IgD-negative memory B cell (primary cell): ENCODE measurements at regions not wholly inside any gene's neighbourhood (a gene's known extent, or its start where the extent isn't known, plus 50 kb on each side); places are given as distances from the start of the nearest gene placed in this dataset.

Experiments
- H3K27ac Mint-ChIP-seq, 3 donors: one replicate each; pipeline ENCODE4 v1.8.0; 2020 to 2022; ENCODE audit warnings: mild to moderate bottlenecking in 3 of 3, mixed read lengths in 3 of 3, moderate library complexity in 1 of 3
- H3K27me3 Mint-ChIP-seq: one replicate; pipeline ENCODE4 v1.8.0; 2021; ENCODE audit warnings: mixed read lengths
- H3K36me3 Mint-ChIP-seq: one replicate; pipeline ENCODE4 v1.8.0; 2020; ENCODE audit warnings: mild to moderate bottlenecking, mixed read lengths
- H3K4me1 Mint-ChIP-seq, 3 donors: one replicate each; pipeline ENCODE4 v1.8.0; 2020 to 2022; ENCODE audit warnings: mixed read lengths in 3 of 3, mild to moderate bottlenecking in 1 of 3
- H3K4me3 Mint-ChIP-seq, 4 donors: one replicate each; pipeline ENCODE4 v1.8.0; 2020 to 2022; ENCODE audit warnings: mild to moderate bottlenecking in 4 of 4, mixed read lengths in 4 of 4, moderate library complexity in 3 of 4
- H3K9me3 Mint-ChIP-seq, 3 donors: one replicate each; pipeline ENCODE4 v1.8.0; 2020 to 2021; ENCODE audit warnings: mixed read lengths in 3 of 3, mild to moderate bottlenecking in 1 of 3

DNA sequence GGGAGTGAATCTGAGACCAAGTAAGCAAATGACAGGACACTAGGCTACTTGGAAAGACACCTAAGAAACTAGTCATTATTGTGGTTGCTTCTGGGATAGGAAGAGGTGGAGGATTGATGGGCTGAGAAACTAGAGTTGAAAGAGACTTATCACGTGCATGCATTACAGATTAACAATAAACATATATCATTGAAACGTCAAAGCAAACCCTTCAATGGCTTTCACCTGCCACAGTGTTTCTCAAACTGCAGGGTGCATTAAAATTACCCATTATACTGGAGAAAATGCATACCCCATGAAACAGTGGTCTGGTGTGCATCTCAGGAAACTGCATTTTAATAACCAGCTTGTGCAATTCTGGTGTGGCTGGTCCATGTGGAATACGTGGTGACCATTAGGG lies 318.8 kb downstream of the SMAD2 start:
- H3K4me1 Mint-ChIP-seq: no peaks in the 10 kb centered on the region
- H3K27ac Mint-ChIP-seq: no peak overlapping the region
- H3K36me3 Mint-ChIP-seq: peaks cover 1% of the 10 kb centered on the region
- H3K27me3 Mint-ChIP-seq: no peaks in the 10 kb centered on the region
- peaks cover 0 to 9% (median 0%) of the 10 kb centered on the region in 3 donors for H3K9me3 Mint-ChIP-seq
- no peak overlapping the region for H3K4me3 Mint-ChIP-seq

GRCh38 chr18:47606526-47606925 lies 323.9 kb downstream of the SMAD2 start:
- peaks cover 0 to 8% (median 0%) of the 10 kb centered on the region in 3 donors for H3K9me3 Mint-ChIP-seq
- H3K27me3 Mint-ChIP-seq: peaks cover 1% of the 10 kb centered on the region
- peaks cover 1% of the 10 kb centered on the region for H3K36me3 Mint-ChIP-seq
- H3K4me1 Mint-ChIP-seq: no peaks in the 10 kb centered on the region
- H3K27ac Mint-ChIP-seq: no peak overlapping the region
- H3K4me3 Mint-ChIP-seq: no peak overlapping the region

DNA sequence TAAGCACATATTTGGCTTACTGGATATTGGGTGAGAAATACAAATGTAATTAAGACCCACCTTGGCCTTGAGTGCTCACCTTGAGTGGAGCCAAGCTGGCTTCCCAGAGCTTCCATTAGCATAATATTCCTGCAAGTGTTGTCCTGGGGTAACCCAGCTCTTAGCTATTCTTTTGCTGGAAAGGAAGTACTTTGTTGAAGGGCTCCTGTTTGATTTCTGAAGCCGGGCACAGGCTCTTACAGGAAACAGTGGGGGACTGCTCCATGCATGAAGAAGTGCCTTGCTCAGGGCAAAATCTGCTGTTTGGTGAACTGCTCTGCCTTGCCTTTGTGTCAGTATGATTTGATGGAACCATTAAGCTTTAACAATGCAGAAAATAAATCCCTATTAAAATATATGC lies 325.4 kb downstream of the SMAD2 start:
- Mint-ChIP-seq H3K9me3 (no peaks in the 10 kb centered on the region), H3K4me1 (no peaks in the 10 kb centered on the region)

DNA sequence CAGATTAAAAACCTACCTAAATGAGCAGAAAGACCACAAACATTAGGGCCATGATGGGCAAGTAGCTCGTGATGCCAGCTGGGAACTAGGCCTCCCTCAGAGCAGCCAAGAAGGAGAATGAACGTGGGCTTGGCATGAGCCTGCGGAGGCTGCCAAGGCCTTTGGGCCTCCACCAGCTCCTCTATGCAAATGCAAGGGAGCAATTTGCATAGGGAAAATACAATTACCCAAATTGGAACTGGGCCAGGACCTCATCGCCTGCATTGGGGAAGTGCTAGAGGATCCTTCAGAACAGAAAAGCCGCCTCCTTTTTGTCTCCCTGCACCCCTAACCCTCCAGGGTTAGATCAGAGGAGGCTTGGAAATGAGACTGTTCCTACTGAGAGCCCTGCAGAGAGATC lies 326.4 kb downstream of the SMAD2 start:
- Mint-ChIP-seq H3K9me3 (no peaks in the 10 kb centered on the region), H3K27me3 (peaks cover 1% of the 10 kb centered on the region), H3K36me3 (peaks cover 1% of the 10 kb centered on the region), H3K4me1 (no peaks in the 10 kb centered on the region), H3K27ac (no peak overlapping the region), H3K4me3 (no peak overlapping the region)

More for the DNA sequence above, 325.4 kb downstream of the SMAD2 start:
- Mint-ChIP-seq H3K27ac (no peak overlapping the region), H3K27me3 (peaks cover 1% of the 10 kb centered on the region), H3K36me3 (peaks cover 1% of the 10 kb centered on the region), H3K4me3 (no peak overlapping the region)

GRCh38 chr18:47603158-47603557 lies 327.3 kb downstream of the SMAD2 start:
- Mint-ChIP-seq H3K27ac (no peak overlapping the region), H3K9me3 (no peaks in the 10 kb centered on the region), H3K4me1 (no peaks in the 10 kb centered on the region), H3K27me3 (peaks cover 1% of the 10 kb centered on the region), H3K36me3 (no peaks in the 10 kb centered on the region), H3K4me3 (no peak overlapping the region)

- H3K4me3 Mint-ChIP-seq: no peak overlapping the region
- no peaks in the 10 kb centered on the region for H3K4me1 Mint-ChIP-seq
- peak overlapping the region in 1 of 3 donors; percentile 10 for H3K27ac Mint-ChIP-seq
- no peaks in the 10 kb centered on the region for H3K9me3 Mint-ChIP-seq
- peaks cover 1% of the 10 kb centered on the region for H3K27me3 Mint-ChIP-seq
- H3K36me3 Mint-ChIP-seq: no peaks in the 10 kb centered on the region
Observed at GRCh38 chr18:47602273-47602897, 328.1 kb downstream of the SMAD2 start.

- no peaks in the 10 kb centered on the region for H3K36me3 Mint-ChIP-seq
- no peaks in the 10 kb centered on the region for H3K4me1 Mint-ChIP-seq
- peak overlapping the region in 1 of 3 donors; percentile 10 for H3K27ac Mint-ChIP-seq
- no peaks in the 10 kb centered on the region for H3K9me3 Mint-ChIP-seq
- no peak overlapping the region for H3K4me3 Mint-ChIP-seq
- H3K27me3 Mint-ChIP-seq: peaks cover 3% of the 10 kb centered on the region
Observed at GRCh38 chr18:47601581-47602272, 328.7 kb downstream of the SMAD2 start.

- no peak overlapping the region for H3K4me3 Mint-ChIP-seq
- peaks cover 23% of the 10 kb centered on the region for H3K27me3 Mint-ChIP-seq
- no peaks in the 10 kb centered on the region for H3K4me1 Mint-ChIP-seq
- no peak overlapping the region for H3K27ac Mint-ChIP-seq
- H3K9me3 Mint-ChIP-seq: no peaks in the 10 kb centered on the region
- no peaks in the 10 kb centered on the region for H3K36me3 Mint-ChIP-seq
Observed at GRCh38 chr18:47595831-47596501, 334.5 kb downstream of the SMAD2 start.

- H3K4me1 Mint-ChIP-seq: no peaks in the 10 kb centered on the region
- peaks cover 23% of the 10 kb centered on the region for H3K27me3 Mint-ChIP-seq
- no peaks in the 10 kb centered on the region for H3K9me3 Mint-ChIP-seq
- H3K36me3 Mint-ChIP-seq: no peaks in the 10 kb centered on the region
- peak overlapping the region in 1 of 4 donors; percentile 74 for H3K4me3 Mint-ChIP-seq
- H3K27ac Mint-ChIP-seq: no peak overlapping the region
Observed at GRCh38 chr18:47594621-47595086, 335.8 kb downstream of the SMAD2 start.

DNA sequence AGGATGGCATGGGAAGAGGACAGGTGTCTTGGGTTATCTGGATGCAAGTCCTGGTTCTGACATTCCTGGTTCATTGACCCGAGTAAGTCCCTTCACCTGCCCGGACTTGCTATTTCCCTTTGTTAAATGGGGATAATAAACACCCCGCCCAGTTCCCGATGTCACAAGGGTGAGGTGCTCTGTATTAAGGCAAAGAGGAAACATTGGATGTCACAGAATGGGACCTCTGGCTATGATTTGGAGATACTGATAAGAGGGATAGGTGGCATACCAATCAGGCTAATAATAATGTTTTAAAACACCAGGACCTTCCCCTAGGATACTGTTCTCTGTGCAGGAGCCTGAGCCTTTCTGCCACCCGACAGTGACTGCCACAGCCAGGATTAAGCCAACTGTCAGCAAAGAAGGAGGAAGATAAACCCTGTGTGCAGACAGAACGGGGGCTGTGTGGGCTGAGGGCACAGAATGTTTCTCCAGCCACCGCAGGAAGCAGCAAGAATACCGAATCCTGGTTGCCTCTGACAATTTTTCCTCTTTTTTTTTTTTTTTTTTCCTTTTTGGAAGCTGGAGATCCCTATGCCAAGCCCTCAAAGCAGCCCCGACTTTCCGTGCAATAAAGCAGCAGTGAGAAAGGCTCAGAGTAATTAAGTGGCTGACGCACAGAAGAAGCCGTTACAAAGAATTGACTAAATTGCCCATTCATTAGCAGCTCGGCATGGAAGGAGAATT lies 336.6 kb downstream of the SMAD2 start:
- Mint-ChIP-seq H3K9me3 (no peaks in the 10 kb centered on the region), H3K4me3 (no peak overlapping the region), H3K27me3 (peaks cover 23% of the 10 kb centered on the region), H3K36me3 (no peaks in the 10 kb centered on the region), H3K27ac (no peak overlapping the region), H3K4me1 (no peaks in the 10 kb centered on the region)

- Mint-ChIP-seq H3K4me1 (no peaks in the 10 kb centered on the region), H3K27ac (no peak overlapping the region), H3K27me3 (peaks cover 20% of the 10 kb centered on the region), H3K9me3 (no peaks in the 10 kb centered on the region), H3K4me3 (no peak overlapping the region), H3K36me3 (no peaks in the 10 kb centered on the region)
Observed at GRCh38 chr18:47591429-47591828, 339.0 kb downstream of the SMAD2 start.

DNA sequence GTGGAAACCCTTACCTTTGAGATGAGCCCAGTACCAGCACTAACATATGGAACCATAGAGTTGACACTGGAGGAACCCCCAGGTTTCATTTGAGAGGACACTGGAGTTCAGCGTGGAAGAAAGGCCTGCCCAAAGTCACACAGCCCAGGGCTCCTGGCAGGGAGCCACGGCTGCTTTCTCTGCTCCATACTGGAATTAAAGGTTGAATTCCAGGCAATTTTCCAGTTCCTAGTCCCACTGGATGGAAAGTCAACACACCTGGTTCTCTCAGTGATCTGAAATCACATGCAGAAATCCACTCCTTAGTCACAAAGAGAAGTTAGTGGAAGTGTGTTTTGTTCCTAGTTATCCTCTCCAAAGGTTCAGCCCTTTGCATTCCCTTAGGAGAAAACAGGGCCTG lies 336.1 kb upstream of the SKOR2 start:
- Mint-ChIP-seq H3K27me3 (peaks cover 6% of the 10 kb centered on the region), H3K4me3 (no peak overlapping the region), H3K9me3 (no peaks in the 10 kb centered on the region), H3K4me1 (no peaks in the 10 kb centered on the region), H3K27ac (no peak overlapping the region), H3K36me3 (no peaks in the 10 kb centered on the region)

GRCh38 chr18:47586418-47587070 lies 335.1 kb upstream of the SKOR2 start:
- H3K4me1 Mint-ChIP-seq: no peaks in the 10 kb centered on the region
- peaks cover 2% of the 10 kb centered on the region for H3K27me3 Mint-ChIP-seq
- no peaks in the 10 kb centered on the region for H3K9me3 Mint-ChIP-seq
- no peak overlapping the region for H3K27ac Mint-ChIP-seq
- no peak overlapping the region for H3K4me3 Mint-ChIP-seq
- H3K36me3 Mint-ChIP-seq: no peaks in the 10 kb centered on the region

DNA sequence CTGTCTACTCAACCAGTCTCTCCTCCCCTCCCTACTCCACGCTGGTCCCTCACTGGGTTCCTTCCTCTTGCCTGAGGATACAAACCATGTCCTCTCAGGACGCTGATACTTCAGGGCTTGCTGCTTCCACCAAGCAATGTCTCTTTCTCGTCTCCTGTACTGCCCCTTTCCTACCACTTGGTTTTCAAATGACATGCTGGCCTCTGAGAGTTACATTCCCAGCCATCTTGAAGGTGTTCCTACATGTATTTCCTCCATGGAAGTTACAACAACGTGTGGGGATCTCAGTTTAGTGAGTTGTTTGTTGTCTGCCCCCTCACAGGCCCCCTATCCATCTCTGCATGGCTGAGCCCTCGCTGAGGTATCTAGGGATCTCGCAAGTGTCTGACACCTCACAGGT lies 334.5 kb upstream of the SKOR2 start:
- H3K4me1 Mint-ChIP-seq: no peaks in the 10 kb centered on the region
- H3K27me3 Mint-ChIP-seq: peaks cover 2% of the 10 kb centered on the region
- H3K4me3 Mint-ChIP-seq: no peak overlapping the region
- H3K27ac Mint-ChIP-seq: no peak overlapping the region
- no peaks in the 10 kb centered on the region for H3K36me3 Mint-ChIP-seq
- H3K9me3 Mint-ChIP-seq: no peaks in the 10 kb centered on the region

DNA sequence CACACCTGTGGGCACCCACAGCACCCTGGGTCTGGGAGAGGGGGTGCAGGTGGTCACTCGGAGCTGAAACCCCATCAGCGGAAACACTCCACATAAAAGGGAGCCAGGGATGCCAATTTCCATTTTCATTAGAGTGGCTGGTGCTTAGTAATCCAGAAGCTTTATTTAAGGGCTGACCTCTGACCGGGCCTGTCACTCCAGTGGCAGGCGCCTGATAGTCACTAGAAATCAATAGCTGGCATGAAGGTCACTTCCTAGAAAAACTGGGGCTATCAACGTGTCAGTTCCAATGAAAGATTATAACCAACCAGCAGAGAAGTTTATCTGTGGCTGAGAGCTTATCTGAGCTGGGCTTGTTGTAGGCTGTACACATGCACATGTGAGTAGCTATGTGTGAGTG lies 333.7 kb upstream of the SKOR2 start:
- H3K4me1 Mint-ChIP-seq: no peaks in the 10 kb centered on the region
- H3K27ac Mint-ChIP-seq: no peak overlapping the region
- no peaks in the 10 kb centered on the region for H3K36me3 Mint-ChIP-seq
- no peaks in the 10 kb centered on the region for H3K9me3 Mint-ChIP-seq
- H3K27me3 Mint-ChIP-seq: peaks cover 2% of the 10 kb centered on the region
- no peak overlapping the region for H3K4me3 Mint-ChIP-seq
